A673 (cell line): ENCODE measurements at regions not wholly inside any gene's neighbourhood (a gene's known extent, or its start where the extent isn't known, plus 50 kb on each side); places are given as distances from the start of the nearest gene placed in this dataset.

Experiments
- BruUV-seq: library from RNA; stranded (reverse); fragments of 400-500 nt; replicated peaks from 2 replicates; lab custom pipeline; 2021; lab: Mats Ljungman, UMichigan
- CTCF ChIA-PET: fragments of 300-600 bp; sonication (Branson Sonifier 250); formaldehyde crosslinking; loops from one replicate; lab custom pipeline; 2022; ENCODE audit warnings: antibody characterized with exemption; lab: Charles Lee
- POLR2A ChIA-PET: fragments of 300-600 bp; sonication (Branson Sonifier 250); formaldehyde crosslinking; loops from one replicate; lab custom pipeline; 2022; ENCODE audit warnings: antibody characterized with exemption; ENCODE audit not compliant: low non-redundant PET; lab: Charles Lee
- DNase-seq: peaks from one replicate; pipeline ENCODE4 v3.0.0-alpha.2; 2015; ENCODE audit warnings: low spot score
- H3K27ac ChIP-seq: fragments of 200-600 bp; sonication (generic); 2 replicates; pipeline ENCODE4 v1.5.1; 2016; ENCODE audit warnings: mixed run types, low read depth, mild to moderate bottlenecking, mixed read lengths, antibody characterized with exemption, low read length; ENCODE audit not compliant: poor library complexity, severe bottlenecking
- H3K27me3 ChIP-seq: fragments of 200-600 bp; sonication (generic); replicated peaks from 2 replicates; pipeline ENCODE4 v1.6.1; 2017; ENCODE audit warnings: mixed run types, low read depth, mild to moderate bottlenecking, mixed read lengths, antibody characterized with exemption, low read length; ENCODE audit not compliant: insufficient read depth, poor library complexity
- H3K36me3 ChIP-seq: fragments of 200-600 bp; sonication (generic); 2 replicates; pipeline ENCODE4 v1.6.1; 2016; ENCODE audit warnings: mixed run types, mild to moderate bottlenecking, mixed read lengths, antibody characterized with exemption, low read length; ENCODE audit not compliant: insufficient read depth, poor library complexity, severe bottlenecking
- H3K4me1 ChIP-seq: fragments of 200-600 bp; sonication (generic); 2 replicates; pipeline ENCODE4 v1.6.1; 2017; ENCODE audit warnings: mixed run types, mild to moderate bottlenecking, mixed read lengths, antibody characterized with exemption, low read length; ENCODE audit not compliant: insufficient read depth, poor library complexity, severe bottlenecking
- H3K4me3 ChIP-seq: fragments of 200-600 bp; sonication (generic); 2 replicates; pipeline ENCODE4 v1.5.1; 2016; ENCODE audit warnings: low read depth, mixed run types, mild to moderate bottlenecking, mixed read lengths, low read length; ENCODE audit not compliant: poor library complexity, severe bottlenecking
- H3K9me3 ChIP-seq: fragments of 200-600 bp; sonication (generic); 2 replicates; pipeline ENCODE4 v1.6.1; 2016; ENCODE audit warnings: mixed run types, low read depth, mild to moderate bottlenecking, mixed read lengths, antibody characterized with exemption, low read length; ENCODE audit not compliant: poor library complexity, severe bottlenecking
- CTCF ChIP-seq: fragments of 300-800, 200-600 bp; sonication (generic); conservative IDR thresholded peaks from 2 replicates; pipeline ENCODE4 v1.5.1; 2017; ENCODE audit warnings: low read depth, mild to moderate bottlenecking, antibody characterized with exemption, low read length, moderate library complexity, mixed read lengths
- EZH2 ChIP-seq: fragments of 200-600 bp; sonication (generic); IDR thresholded peaks from 2 replicates; pipeline ENCODE4 v1.6.1; 2017; ENCODE audit warnings: borderline replicate concordance, low read depth, mild to moderate bottlenecking, mixed read lengths, antibody characterized with exemption, low read length; ENCODE audit not compliant: poor library complexity, severe bottlenecking
- intact Hi-C: fragments of 100-400 bp; cut with micrococcal nuclease; formaldehyde crosslinking; loops from one replicate; pipeline ENCODE4 v1.10.0; 2022; ENCODE audit not compliant: unreplicated experiment

- TF ChIP-seq CTCF, result no peak
- TF ChIP-seq EZH2, result no peak
- Histone ChIP-seq H3K36me3 (no peaks in the 10 kb centered on the region), H3K27me3 (no peaks in the 10 kb centered on the region), H3K4me3 (no peak overlapping the region), H3K9me3 (no peaks in the 10 kb centered on the region), H3K4me1 (no peaks in the 10 kb centered on the region), H3K27ac (no peak overlapping the region)
- BruUV-seq, result no TSS peak
- no peak for DNase-seq
- intact Hi-C loops, result no loop called here
- POLR2A ChIA-PET, result no interaction called here
- CTCF ChIA-PET, result no interaction called here
These were observed 228.0 kb downstream of the PIK3C3 start for GRCh38 chr18:42182728-42183700.

- peak; percentile 58 for DNase-seq
- Histone ChIP-seq H3K4me3 (no peak overlapping the region), H3K27ac (no peak overlapping the region), H3K4me1 (no peaks in the 10 kb centered on the region), H3K27me3 (no peaks in the 10 kb centered on the region), H3K36me3 (no peaks in the 10 kb centered on the region), H3K9me3 (no peaks in the 10 kb centered on the region)
- intact Hi-C loops, result no loop called here
- no TSS peak for BruUV-seq
- ChIA-PET CTCF (no interaction called here), POLR2A (interaction anchor here (0.6 kb wide), 1 partner anchor 89 kb away, joined by 3 read pairs; no protein-coding TSS in a partner anchor)
- TF ChIP-seq EZH2, result no peak
- no peak for TF ChIP-seq CTCF
These were observed 228.7 kb downstream of the PIK3C3 start for GRCh38 chr18:42183746-42184145.

GRCh38 chr18:42184685-42185477 is 229.8 kb downstream of the PIK3C3 start:
- H3K27ac ChIP-seq, result no peak overlapping the region
- H3K27me3 ChIP-seq, result no peaks in the 10 kb centered on the region
- H3K4me1 ChIP-seq, result no peaks in the 10 kb centered on the region
- DNase-seq, result no peak
- H3K4me3 ChIP-seq, result no peak overlapping the region
- no TSS peak for BruUV-seq
- no peaks in the 10 kb centered on the region for H3K36me3 ChIP-seq
- TF ChIP-seq EZH2 (no peak), CTCF (no peak)
- ChIA-PET POLR2A (no interaction called here), CTCF (no interaction called here)
- no peaks in the 10 kb centered on the region for H3K9me3 ChIP-seq
- intact Hi-C loops, result no loop called here
